Astrocyte of the spinal cord (primary cell): ENCODE measurements at regions not wholly inside any gene's neighbourhood (a gene's known extent, or its start where the extent isn't known, plus 50 kb on each side); places are given as distances from the start of the nearest gene placed in this dataset.

ENCODE experiments used
- DNase-seq: peaks from one replicate; pipeline ENCODE4 v3.0.0; 2011; ENCODE audit warnings: low read depth, low spot score
- H3K4me3 ChIP-seq: 2 replicates; pipeline ENCODE4 v1.5.1; 2011; ENCODE audit warnings: low read depth, mild to moderate bottlenecking, low read length, moderate library complexity
- CTCF ChIP-seq: IDR thresholded peaks from 2 replicates; pipeline ENCODE4 v1.5.1; 2012; ENCODE audit warnings: low read depth, mild to moderate bottlenecking, low read length, inconsistent platforms
- in situ Hi-C: cut with HindIII; loops from 2 replicates; pipeline ENCODE4 v1.10.0; 2017; ENCODE audit warnings: low sequenced_read_pairs

DNA sequence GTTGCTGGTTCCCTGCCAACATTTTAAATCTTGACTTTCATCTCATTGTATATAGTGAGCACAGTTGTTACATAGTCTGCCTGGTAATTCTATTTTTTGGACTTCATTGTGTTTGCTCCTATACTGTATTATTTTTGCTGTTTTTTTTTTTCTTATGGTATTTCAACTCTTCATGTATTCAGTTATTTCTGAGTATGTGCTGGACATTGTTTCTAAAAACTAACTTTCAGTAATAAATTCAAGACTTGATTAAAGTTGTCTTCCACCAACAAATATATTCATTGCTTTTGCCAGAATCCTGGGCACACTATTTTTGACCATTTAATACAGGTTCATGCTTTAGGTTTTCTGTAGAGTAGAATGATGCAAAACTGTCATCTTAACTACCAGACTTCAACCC lies 698.3 kb downstream of the MAFB start:
- DNase-seq = no peak
- in situ Hi-C loops = no loop called here
- no peak for TF ChIP-seq CTCF
- H3K4me3 ChIP-seq = no peak overlapping the region

DNA sequence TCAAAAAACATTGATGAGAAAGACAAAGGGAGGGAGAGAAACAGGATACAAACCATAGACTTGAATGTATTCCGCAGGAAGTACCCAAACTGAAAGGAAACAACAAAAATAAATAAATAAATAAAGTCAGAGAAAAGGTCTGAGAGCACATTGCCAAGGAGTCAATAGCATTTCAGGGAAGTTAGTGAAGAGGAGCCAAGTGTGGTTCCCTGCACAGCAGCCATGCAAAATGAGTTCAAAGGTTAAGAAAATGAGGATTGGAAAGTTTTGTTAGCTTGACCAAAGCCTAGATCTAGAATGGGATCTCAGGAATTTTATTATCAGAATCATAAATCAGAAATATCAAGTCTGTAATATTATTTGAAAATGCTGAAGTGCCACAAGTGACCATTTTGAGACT lies 700.0 kb downstream of the MAFB start:
- TF ChIP-seq CTCF = no peak
- no peak overlapping the region for H3K4me3 ChIP-seq
- DNase-seq = no peak
- in situ Hi-C loops = no loop called here

DNA sequence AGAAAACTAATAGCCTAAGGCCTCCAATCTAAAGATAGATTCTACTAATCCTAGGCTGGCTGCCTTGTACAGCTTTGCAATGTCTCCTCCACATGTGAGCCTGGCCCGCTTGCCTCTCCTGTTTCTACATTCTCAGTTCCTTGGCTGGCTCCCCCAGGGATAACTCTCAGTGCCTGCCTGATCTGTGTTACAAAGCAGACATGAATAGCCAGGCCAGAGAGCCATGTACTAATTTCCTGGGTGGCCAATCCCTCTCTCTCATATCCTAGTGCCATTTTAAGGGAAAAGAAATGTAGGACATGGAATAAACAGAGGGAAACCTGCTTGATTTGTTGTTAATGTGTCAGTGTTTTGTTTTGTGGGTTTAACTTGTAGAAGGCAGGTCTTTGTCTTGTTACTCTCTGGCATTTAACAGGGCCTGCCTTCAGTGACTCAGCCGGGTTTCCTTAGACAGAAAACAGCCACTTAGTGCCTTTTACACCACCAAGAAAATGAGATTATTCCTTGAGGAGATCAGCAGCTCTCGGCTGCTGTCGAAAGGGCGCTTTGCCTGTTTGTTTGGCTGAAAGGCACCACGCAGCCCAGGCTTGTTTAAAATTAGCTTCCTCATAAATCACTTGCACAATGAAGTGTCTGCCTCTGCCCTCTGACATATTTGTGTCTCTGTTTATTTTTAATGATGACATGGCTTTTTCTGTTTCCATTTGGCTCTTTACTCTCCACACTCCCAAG lies 702.7 kb downstream of the MAFB start:
- H3K4me3 ChIP-seq = no peak overlapping the region
- no peak for TF ChIP-seq CTCF
- DNase-seq = peak; percentile 39
- in situ Hi-C loops = no loop called here

DNA sequence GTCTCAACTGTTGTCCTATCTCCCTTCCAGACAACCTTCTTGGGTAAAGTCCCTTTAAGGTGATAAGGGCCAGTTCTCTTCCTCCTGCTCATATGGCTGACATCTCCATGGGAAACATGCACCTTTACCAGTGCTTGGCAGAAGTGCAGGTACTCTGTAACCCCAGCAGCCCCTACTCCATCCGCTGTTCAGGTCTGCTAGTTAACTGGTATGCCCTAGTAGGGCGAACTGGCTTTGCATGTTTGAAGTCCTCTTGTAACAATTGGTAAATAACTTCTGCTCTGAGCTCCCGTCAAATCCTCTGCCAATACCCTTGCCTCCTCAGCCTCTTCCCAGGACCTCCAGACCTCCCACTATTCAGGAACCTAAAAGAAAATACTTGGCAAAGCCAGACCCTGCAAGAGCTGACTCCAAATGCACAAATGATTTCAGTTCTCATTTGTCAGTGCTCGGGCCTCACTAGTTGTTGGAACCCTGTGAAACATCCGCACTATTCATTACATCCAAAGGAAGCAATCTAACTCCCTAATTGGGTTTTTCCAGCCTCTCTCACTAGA lies 703.7 kb downstream of the MAFB start:
- no peak for TF ChIP-seq CTCF
- no peak for DNase-seq
- no peak overlapping the region for H3K4me3 ChIP-seq
- in situ Hi-C loops = no loop called here

DNA sequence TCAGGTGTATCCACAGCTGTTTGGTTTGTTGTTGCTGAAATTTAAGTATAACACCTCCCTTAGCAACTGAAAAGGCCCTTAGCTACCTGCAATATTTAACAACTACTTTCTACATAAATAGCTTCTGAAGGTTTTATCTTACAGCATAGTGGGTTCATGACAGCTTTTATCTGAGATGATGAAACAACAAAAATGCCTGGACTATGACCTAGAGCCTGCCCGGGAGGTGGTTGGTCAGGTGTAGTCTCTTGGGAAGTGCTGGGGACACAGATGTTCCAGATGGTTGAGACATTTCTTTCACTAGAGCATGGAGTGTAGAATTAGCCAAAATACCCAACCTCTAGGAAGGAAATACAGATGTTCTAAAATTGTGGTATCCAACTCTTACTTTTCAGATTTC lies 705.4 kb downstream of the MAFB start:
- in situ Hi-C loops = no loop called here
- DNase-seq = no peak
- no peak for TF ChIP-seq CTCF
- H3K4me3 ChIP-seq = no peak overlapping the region

DNA sequence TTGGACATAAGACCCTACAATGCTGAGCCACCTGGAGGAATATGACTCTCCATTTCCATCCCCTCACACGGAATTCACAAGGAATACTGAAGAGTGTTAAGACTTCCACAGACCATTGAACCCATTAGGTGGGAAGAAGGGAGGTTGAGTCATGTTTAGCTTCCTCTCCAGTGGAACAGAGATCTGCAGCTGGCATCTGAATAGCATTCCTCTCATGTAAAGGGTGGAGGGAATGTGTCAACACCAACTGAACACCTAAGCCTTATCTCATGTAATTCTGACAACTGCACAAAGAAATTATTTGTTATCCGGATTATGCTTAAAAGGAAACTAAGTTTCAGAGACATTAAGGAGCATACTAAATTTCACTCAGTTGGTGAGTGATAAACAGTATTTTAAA lies 705.9 kb downstream of the MAFB start:
- no peak for DNase-seq
- H3K4me3 ChIP-seq = no peak overlapping the region
- TF ChIP-seq CTCF = no peak
- in situ Hi-C loops = no loop called here
